HG03103 (cell line): ENCODE measurements at regions not wholly inside any gene's neighbourhood (a gene's known extent, or its start where the extent isn't known, plus 50 kb on each side); places are given as distances from the start of the nearest gene placed in this dataset.

Source experiments
- ATAC-seq: cut with Tn5 transposase; IDR thresholded peaks from one replicate; pipeline ENCODE4 v1.9.1; 2021; ENCODE audit warnings: low read depth; ENCODE audit not compliant: unreplicated experiment

GRCh38 chr11:129723146-129723760 lies 92.4 kb upstream of the TMEM45B start:
- ATAC-seq, result no peak

- no peak for ATAC-seq
These were observed 91.9 kb upstream of the TMEM45B start for GRCh38 chr11:129723761-129724162.

GRCh38 chr11:129724866-129725265 lies 90.8 kb upstream of the TMEM45B start:
- ATAC-seq, result no peak

DNA sequence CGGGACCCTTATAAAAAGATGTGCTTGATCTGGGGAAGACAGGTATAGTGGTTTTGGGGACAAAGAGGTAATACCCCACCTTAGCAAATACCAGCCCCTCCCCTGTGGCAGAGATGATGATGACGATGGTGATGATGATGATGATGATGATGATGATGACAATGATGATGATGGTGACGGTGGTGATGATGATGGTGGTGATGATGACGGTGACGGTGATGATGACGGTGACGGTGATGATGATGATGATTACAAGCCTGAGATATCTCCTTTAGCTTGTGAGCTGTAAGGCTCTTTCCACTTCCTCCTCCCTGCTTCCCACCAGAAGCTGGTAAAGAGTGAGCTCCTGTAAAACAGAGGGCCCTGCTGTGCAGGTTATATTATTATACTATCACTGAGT lies 89.5 kb upstream of the TMEM45B start:
- ATAC-seq, result no peak

GRCh38 chr11:129728581-129728980 lies 87.1 kb upstream of the TMEM45B start:
- no peak for ATAC-seq

- no peak for ATAC-seq
These were observed 86.4 kb upstream of the TMEM45B start for GRCh38 chr11:129729216-129729615.

- ATAC-seq, result no peak
These were observed 85.8 kb upstream of the TMEM45B start for GRCh38 chr11:129729823-129730222.

DNA sequence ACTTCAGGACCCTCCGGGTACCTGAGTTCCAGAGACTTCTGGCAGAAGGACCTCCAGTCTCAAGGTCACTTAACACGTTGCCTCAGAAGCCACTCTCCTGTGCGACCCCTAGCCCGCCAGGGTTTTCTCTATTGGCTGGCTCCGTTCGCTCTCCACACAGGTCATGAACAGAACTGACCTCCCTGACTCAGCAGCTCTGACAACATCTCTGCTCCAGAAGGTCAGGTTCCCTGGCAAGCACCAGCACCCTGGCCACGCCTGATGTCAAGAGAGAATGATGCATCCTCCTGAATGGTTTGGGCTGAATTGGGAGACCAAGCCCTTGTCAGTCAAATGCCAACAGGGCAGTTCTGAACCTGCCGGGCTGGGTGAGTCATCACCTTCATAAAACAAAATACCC lies 84.3 kb upstream of the TMEM45B start:
- no peak for ATAC-seq

GRCh38 chr11:129732941-129733340 lies 82.7 kb upstream of the TMEM45B start:
- ATAC-seq, result no peak

- ATAC-seq, result no peak
These were observed 82.3 kb upstream of the TMEM45B start for GRCh38 chr11:129733384-129733783.

DNA sequence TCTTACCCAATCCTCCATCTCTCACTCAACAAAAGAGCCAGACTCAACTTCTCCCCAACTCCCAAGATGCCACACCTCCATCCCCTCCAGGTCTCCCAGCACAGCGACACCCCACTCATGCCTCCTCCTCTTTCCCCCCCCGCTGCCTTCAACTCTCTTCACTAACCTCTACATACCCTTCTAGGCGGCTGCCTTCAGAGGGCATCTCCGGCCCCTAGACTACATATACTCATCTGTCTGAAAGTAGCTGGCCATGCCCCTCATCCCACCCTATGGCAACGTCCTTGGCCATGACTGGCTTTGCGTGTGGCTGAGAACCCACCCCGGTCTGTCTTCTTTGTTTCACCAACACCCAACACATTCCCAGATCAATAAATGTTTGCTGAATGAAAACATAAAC lies 81.7 kb upstream of the TMEM45B start:
- no peak for ATAC-seq

GRCh38 chr11:129734654-129735053 lies 81.0 kb upstream of the TMEM45B start:
- no peak for ATAC-seq

DNA sequence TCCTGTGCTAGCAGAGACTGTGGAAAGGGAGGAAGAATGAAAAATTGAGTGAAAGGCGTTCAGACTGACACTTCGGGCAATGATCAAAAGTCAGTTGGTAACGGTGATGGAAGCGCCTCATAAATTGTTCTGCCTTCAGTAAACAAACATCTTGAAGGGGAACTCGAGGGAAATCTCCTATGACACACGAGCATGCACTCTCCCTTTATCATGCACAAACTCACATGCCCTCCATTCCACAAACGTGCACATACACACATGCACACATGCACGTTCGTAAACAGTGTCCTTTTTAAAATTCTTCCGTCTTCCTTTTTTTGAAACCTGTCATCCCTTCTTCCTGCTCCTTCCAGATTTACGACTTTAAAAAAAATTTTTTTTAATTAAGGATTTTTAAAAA lies 77.8 kb upstream of the TMEM45B start:
- ATAC-seq, result no peak

- ATAC-seq, result no peak
These were observed 77.4 kb upstream of the TMEM45B start for GRCh38 chr11:129738242-129738641.

GRCh38 chr11:129739339-129739738 lies 76.3 kb upstream of the TMEM45B start:
- no peak for ATAC-seq

DNA sequence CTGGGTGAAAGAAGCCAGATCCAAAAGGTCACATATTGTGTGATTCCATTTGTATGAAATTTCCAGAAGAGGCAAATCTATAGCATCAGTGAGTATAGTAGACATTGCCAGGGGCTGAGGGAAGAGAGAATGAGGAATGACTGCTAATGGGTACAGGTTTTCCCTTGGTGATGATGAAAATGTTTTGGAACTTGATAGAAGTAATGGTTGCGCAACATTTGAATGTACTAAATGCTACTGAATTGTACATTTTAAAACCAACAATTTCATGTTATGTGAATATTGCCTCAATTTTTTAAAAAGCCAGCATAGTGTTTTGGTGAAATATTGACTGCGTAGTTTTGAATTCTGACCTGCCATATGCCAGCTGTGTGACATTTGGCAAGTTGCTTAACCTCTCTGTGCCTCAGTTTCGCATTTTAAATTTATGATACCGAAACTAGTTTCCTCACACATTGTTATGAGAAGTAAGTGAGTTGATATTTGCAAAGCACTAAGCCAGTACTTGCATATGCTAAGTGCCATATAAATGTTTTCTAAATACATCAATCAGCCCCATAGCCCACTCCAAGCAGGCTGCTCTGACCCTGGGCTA lies 75.4 kb upstream of the TMEM45B start:
- ATAC-seq, result no peak

GRCh38 chr11:129743112-129743815 lies 72.4 kb upstream of the TMEM45B start:
- ATAC-seq, result no peak

DNA sequence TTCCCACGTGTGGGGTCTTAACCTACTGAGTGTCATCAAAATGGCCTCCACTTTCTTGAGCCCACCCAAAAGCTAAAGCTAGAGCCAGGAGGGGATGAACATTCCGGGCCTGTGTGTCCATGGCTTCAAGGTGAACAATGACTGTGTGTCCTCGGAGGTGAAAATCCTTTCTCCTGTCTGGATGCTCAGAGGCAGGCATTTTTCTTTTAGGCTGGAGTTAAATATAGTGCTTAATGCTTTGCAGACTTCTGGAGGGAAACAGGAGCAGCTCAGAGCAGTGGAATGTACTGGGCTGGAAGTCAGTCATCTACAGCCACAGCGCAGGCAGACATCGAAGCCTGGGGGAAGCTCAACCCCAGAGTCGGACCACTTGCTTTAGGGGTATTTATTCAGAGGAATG lies 68.6 kb upstream of the TMEM45B start:
- ATAC-seq, result no peak

GRCh38 chr11:129749141-129749540 lies 66.5 kb upstream of the TMEM45B start:
- no peak for ATAC-seq

DNA sequence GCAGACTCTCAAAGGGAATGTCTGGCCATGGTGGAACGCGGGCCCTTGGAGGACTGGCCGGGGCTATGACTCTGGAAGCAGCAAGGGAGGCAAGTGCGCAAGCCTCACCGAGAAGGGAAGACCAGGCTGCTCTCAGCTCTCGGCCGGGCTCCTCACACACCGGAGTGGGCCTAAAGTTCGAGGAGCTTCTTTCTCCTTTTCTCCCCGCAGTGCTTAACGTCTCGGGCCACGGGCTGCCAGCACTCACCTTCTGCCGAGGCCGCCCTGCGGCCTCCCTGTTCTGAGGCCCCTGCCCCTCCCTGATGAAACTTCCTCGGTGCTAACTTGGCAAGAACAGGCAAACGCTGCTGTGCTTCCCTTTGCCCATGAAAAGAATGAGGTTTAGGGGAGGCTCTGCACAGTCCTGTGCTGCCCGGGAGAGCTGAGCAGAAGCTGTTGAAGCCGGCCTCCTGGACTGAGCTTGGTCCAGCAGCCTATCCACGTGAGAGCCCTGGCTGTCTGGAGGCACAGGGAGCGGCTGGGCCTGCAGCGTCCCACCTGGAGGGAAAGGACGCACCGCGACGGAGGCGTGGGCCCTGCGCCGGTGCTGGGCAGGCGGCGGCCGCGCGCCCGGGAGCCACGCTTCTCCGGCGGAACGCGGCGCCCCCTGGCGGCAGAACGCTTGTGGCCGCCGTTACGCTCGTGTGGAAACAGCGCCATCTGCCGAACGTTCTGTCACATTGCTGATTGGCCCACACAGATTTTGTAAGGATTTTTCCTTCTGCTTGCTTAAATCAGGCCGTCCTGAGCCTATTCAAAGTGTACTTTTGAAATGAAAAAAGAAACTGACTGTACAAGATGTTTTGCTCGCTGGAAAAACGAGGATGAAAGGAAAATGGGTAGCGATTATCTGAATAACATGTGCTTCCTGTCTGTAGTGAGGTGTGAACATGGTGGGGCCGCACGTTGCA lies 65.0 kb upstream of the TMEM45B start:
- peak; percentile 91 for ATAC-seq

DNA sequence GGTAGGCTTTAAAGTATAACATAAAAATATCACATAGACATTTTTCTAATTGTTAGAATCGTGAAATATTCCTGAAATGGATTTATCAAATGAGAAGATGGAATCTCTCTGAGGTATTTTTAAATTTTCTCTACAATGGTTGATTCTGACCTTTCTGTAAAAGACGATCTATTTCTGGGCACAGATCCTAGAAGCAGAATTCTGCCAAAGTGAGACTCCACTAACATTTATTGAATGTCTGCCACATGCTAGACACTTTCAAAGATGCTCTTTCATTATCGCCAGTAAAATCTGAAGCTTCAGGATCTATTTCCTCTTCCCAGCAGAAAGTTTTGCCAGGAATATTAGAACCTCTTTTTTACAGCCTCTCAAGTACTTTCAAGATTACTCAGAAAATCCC lies 64.1 kb upstream of the TMEM45B start:
- no peak for ATAC-seq
